ENCODE measurements at regions not wholly inside any gene's neighbourhood (a gene's known extent, or its start where the extent isn't known, plus 50 kb on each side); places are given as distances from the start of the nearest gene placed in this dataset.

GRCh38 chr1:220458936-220459335 lies 69.0 kb upstream of the MARK1 start:
- TF ChIP-seq EZH2 (IDR thresholded peaks at IDR 0.05; ENCODE audit: low read depth) (no peak), CTCF (conservative IDR thresholded peaks at IDR 0.05) (no peak)
- CTCF ChIA-PET, result no interaction called here
- no peak overlapping the region for H3K27ac ChIP-seq
- H4K20me1 ChIP-seq (ENCODE audit: insufficient read depth), result no peaks in the 10 kb centered on the region
- no peak overlapping the region for H2AFZ ChIP-seq
- H3K79me2 ChIP-seq (ENCODE audit: low read depth), result no peaks in the 10 kb centered on the region
- no peak for DNase-seq
- H3K27me3 ChIP-seq (ENCODE audit: insufficient read depth, low read depth), result no peaks in the 10 kb centered on the region
- H3K9me3 ChIP-seq (ENCODE audit: insufficient read depth, low read depth), result peaks cover 4% of the 10 kb centered on the region; the same call in 1 of the 2 replicates
- no peaks in the 10 kb centered on the region for H3K9me2 ChIP-seq (ENCODE audit: insufficient read depth)
- H3K4me3 ChIP-seq, result no peak overlapping the region
- no peaks in the 10 kb centered on the region for H3K36me3 ChIP-seq (ENCODE audit: low read depth)
- H3K4me1 ChIP-seq (replicated peaks; ENCODE audit: insufficient read depth), result no peaks in the 10 kb centered on the region
- H3K4me2 ChIP-seq, result no peak overlapping the region
- H3F3A ChIP-seq (ENCODE audit: insufficient read depth, low read depth), result no peaks in the 10 kb centered on the region
- intact Hi-C loops (cut with micrococcal nuclease; ENCODE audit: unreplicated experiment), result no loop called here
- POLR2A ChIA-PET (ENCODE audit: unreplicated experiment), result no interaction called here
- no TSS peak for BruUV-seq (replicated peaks)

GRCh38 chr1:220457957-220458609 lies 69.9 kb upstream of the MARK1 start:
- POLR2A ChIA-PET (ENCODE audit: unreplicated experiment), result no interaction called here
- DNase-seq, result no peak

GRCh38 chr1:220455559-220455958 lies 72.4 kb upstream of the MARK1 start:
- Histone ChIP-seq H3K4me2 (no peak overlapping the region), H4K20me1 (ENCODE audit: insufficient read depth) (no peaks in the 10 kb centered on the region), H3K36me3 (ENCODE audit: low read depth) (no peaks in the 10 kb centered on the region), H3F3A (ENCODE audit: insufficient read depth, low read depth) (no peaks in the 10 kb centered on the region; the same call in 1 of the 2 replicates), H3K27me3 (ENCODE audit: insufficient read depth, low read depth) (no peaks in the 10 kb centered on the region), H3K9me3 (ENCODE audit: insufficient read depth, low read depth) (peaks cover 4% of the 10 kb centered on the region; the same call in 1 of the 2 replicates), H3K4me1 (replicated peaks; ENCODE audit: insufficient read depth) (peaks cover 14% of the 10 kb centered on the region), H3K27ac (no peak overlapping the region), H3K79me2 (ENCODE audit: low read depth) (no peaks in the 10 kb centered on the region), H3K9me2 (ENCODE audit: insufficient read depth) (0 out of 2 replicates have a peak, but pooled peaks cover 3% of the 10 kb centered on the region), H2AFZ (no peak overlapping the region), H3K4me3 (no peak overlapping the region)
- no TSS peak for BruUV-seq (replicated peaks)
- intact Hi-C loops (cut with micrococcal nuclease; ENCODE audit: unreplicated experiment), result no loop called here
- no peak for DNase-seq
- ChIA-PET CTCF (no interaction called here), POLR2A (ENCODE audit: unreplicated experiment) (no interaction called here)
- no peak for TF ChIP-seq CTCF (conservative IDR thresholded peaks at IDR 0.05)
- TF ChIP-seq EZH2 (IDR thresholded peaks at IDR 0.05; ENCODE audit: low read depth), result no peak

More at GRCh38 chr1:220457957-220458609, 69.9 kb upstream of the MARK1 start:
- no peaks in the 10 kb centered on the region for H3K9me2 ChIP-seq (ENCODE audit: insufficient read depth)
- H3K4me3 ChIP-seq, result no peak overlapping the region
- no peak overlapping the region for H3K27ac ChIP-seq
- no peak overlapping the region for H3K4me2 ChIP-seq
- H2AFZ ChIP-seq, result no peak overlapping the region
- no peaks in the 10 kb centered on the region for H3K79me2 ChIP-seq (ENCODE audit: low read depth)
- no peaks in the 10 kb centered on the region for H3F3A ChIP-seq (ENCODE audit: insufficient read depth, low read depth)
- H4K20me1 ChIP-seq (ENCODE audit: insufficient read depth), result no peaks in the 10 kb centered on the region
- no peaks in the 10 kb centered on the region for H3K4me1 ChIP-seq (replicated peaks; ENCODE audit: insufficient read depth)
- no peaks in the 10 kb centered on the region for H3K27me3 ChIP-seq (ENCODE audit: insufficient read depth, low read depth)
- no peaks in the 10 kb centered on the region for H3K36me3 ChIP-seq (ENCODE audit: low read depth)
- intact Hi-C loops (cut with micrococcal nuclease; ENCODE audit: unreplicated experiment), result no loop called here
- no peak for TF ChIP-seq CTCF (conservative IDR thresholded peaks at IDR 0.05)
- no peak for TF ChIP-seq EZH2 (IDR thresholded peaks at IDR 0.05; ENCODE audit: low read depth)
- H3K9me3 ChIP-seq (ENCODE audit: insufficient read depth, low read depth), result peaks cover 4% of the 10 kb centered on the region; the same call in 1 of the 2 replicates
- no TSS peak for BruUV-seq (replicated peaks)
- CTCF ChIA-PET, result no interaction called here

All from PC-9 (cell line).